ENCODE measurements at regions not wholly inside any gene's neighbourhood (a gene's known extent, or its start where the extent isn't known, plus 50 kb on each side); places are given as distances from the start of the nearest gene placed in this dataset.

DNA sequence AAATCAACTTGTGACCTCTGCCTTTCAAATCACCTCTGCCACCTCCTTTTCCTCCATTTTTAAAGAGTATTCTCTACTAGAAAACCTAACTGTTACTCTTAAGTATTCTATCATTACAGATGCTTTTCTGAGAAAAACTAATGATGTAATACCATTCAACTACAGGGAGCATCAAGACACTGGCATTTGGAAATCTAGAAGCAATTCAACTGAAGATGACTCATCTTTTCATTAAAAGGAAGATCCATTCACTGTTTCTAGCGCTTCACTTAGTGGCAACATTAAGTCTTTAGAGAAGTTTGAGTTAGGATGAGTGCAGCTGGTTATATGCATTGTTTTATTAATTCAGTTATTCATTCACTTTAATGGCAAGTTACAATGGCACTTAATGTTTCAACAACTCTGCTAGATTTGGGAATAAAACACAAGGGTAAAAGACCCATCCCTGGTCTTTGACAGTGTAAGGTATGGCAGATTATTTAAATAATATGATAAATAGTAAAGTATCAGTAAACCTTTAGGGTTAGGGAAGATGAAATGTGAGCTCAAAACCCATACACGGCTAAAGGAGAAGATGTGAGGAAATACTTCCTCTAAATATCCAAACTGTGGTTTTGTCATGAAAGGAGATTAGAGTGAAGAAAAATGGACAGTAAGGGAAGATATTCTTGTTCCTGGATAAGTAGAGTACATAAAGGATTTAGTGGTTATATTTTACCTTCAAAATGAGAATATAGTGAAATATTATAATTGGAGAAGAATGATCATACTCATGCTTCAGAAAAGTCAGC lies 61.7 kb downstream of the KCNJ2 start (continued):
- TF ChIP-seq, protein P1, sequence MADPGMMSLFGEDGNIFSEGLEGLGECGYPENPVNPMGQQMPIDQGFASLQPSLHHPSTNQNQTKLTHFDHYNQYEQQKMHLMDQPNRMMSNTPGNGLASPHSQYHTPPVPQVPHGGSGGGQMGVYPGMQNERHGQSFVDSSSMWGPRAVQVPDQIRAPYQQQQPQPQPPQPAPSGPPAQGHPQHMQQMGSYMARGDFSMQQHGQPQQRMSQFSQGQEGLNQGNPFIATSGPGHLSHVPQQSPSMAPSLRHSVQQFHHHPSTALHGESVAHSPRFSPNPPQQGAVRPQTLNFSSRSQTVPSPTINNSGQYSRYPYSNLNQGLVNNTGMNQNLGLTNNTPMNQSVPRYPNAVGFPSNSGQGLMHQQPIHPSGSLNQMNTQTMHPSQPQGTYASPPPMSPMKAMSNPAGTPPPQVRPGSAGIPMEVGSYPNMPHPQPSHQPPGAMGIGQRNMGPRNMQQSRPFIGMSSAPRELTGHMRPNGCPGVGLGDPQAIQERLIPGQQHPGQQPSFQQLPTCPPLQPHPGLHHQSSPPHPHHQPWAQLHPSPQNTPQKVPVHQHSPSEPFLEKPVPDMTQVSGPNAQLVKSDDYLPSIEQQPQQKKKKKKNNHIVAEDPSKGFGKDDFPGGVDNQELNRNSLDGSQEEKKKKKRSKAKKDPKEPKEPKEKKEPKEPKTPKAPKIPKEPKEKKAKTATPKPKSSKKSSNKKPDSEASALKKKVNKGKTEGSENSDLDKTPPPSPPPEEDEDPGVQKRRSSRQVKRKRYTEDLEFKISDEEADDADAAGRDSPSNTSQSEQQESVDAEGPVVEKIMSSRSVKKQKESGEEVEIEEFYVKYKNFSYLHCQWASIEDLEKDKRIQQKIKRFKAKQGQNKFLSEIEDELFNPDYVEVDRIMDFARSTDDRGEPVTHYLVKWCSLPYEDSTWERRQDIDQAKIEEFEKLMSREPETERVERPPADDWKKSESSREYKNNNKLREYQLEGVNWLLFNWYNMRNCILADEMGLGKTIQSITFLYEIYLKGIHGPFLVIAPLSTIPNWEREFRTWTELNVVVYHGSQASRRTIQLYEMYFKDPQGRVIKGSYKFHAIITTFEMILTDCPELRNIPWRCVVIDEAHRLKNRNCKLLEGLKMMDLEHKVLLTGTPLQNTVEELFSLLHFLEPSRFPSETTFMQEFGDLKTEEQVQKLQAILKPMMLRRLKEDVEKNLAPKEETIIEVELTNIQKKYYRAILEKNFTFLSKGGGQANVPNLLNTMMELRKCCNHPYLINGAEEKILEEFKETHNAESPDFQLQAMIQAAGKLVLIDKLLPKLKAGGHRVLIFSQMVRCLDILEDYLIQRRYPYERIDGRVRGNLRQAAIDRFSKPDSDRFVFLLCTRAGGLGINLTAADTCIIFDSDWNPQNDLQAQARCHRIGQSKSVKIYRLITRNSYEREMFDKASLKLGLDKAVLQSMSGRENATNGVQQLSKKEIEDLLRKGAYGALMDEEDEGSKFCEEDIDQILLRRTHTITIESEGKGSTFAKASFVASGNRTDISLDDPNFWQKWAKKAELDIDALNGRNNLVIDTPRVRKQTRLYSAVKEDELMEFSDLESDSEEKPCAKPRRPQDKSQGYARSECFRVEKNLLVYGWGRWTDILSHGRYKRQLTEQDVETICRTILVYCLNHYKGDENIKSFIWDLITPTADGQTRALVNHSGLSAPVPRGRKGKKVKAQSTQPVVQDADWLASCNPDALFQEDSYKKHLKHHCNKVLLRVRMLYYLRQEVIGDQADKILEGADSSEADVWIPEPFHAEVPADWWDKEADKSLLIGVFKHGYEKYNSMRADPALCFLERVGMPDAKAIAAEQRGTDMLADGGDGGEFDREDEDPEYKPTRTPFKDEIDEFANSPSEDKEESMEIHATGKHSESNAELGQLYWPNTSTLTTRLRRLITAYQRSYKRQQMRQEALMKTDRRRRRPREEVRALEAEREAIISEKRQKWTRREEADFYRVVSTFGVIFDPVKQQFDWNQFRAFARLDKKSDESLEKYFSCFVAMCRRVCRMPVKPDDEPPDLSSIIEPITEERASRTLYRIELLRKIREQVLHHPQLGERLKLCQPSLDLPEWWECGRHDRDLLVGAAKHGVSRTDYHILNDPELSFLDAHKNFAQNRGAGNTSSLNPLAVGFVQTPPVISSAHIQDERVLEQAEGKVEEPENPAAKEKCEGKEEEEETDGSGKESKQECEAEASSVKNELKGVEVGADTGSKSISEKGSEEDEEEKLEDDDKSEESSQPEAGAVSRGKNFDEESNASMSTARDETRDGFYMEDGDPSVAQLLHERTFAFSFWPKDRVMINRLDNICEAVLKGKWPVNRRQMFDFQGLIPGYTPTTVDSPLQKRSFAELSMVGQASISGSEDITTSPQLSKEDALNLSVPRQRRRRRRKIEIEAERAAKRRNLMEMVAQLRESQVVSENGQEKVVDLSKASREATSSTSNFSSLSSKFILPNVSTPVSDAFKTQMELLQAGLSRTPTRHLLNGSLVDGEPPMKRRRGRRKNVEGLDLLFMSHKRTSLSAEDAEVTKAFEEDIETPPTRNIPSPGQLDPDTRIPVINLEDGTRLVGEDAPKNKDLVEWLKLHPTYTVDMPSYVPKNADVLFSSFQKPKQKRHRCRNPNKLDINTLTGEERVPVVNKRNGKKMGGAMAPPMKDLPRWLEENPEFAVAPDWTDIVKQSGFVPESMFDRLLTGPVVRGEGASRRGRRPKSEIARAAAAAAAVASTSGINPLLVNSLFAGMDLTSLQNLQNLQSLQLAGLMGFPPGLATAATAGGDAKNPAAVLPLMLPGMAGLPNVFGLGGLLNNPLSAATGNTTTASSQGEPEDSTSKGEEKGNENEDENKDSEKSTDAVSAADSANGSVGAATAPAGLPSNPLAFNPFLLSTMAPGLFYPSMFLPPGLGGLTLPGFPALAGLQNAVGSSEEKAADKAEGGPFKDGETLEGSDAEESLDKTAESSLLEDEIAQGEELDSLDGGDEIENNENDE (IDR thresholded peaks at IDR 0.05; ENCODE audit: insufficient replicate concordance, low read length): no peak
- TF ChIP-seq CHD2 (IDR thresholded peaks at IDR 0.05; ENCODE audit: low read length) (no peak), POLR2A (IDR thresholded peaks at IDR 0.05; ENCODE audit: control extremely low read depth in 1 of 2, low read depth in 2 of 2, low read length in 2 of 2) (no peak), CBX8 (IDR thresholded peaks at IDR 0.05; ENCODE audit: borderline replicate concordance, low read depth, low read length) (no peak), YY1 (IDR thresholded peaks at IDR 0.05; ENCODE audit: low read depth, low read length) (no peak), TCF12 (IDR thresholded peaks at IDR 0.05; ENCODE audit: low read depth, low read length) (no peak), CBX5 (IDR thresholded peaks at IDR 0.05; ENCODE audit: low read depth, low read length) (no peak), SIN3A (conservative IDR thresholded peaks at IDR 0.05 in 1 of 2, IDR thresholded peaks at IDR 0.05 in 1 of 2; ENCODE audit: low read depth in 1 of 2, low read length in 2 of 2) (no peak), SAP30 (IDR thresholded peaks at IDR 0.05; ENCODE audit: insufficient read depth, insufficient replicate concordance, low read length) (no peak)
- TF ChIP-seq, protein P2, sequence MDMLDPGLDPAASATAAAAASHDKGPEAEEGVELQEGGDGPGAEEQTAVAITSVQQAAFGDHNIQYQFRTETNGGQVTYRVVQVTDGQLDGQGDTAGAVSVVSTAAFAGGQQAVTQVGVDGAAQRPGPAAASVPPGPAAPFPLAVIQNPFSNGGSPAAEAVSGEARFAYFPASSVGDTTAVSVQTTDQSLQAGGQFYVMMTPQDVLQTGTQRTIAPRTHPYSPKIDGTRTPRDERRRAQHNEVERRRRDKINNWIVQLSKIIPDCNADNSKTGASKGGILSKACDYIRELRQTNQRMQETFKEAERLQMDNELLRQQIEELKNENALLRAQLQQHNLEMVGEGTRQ (IDR thresholded peaks at IDR 0.05; ENCODE audit: low read length): no peak
